SK-N-MC (cell line): ENCODE measurements at regions not wholly inside any gene's neighbourhood (a gene's known extent, or its start where the extent isn't known, plus 50 kb on each side); places are given as distances from the start of the nearest gene placed in this dataset.

ENCODE experiments used
- EZH2 ChIP-seq: fragments of 200-600 bp; sonication (generic); IDR thresholded peaks from one replicate; pipeline ENCODE4 v1.6.1; 2017; ENCODE audit warnings: antibody characterized with exemption
- FOXP2 ChIP-seq: optimal IDR thresholded peaks from 2 replicates; pipeline ENCODE3; 2011; ENCODE audit warnings: mild to moderate bottlenecking, moderate library complexity; ENCODE audit not compliant: insufficient read depth; ENCODE audit errors: extremely low read length, control extremely low read depth
- POLR2AphosphoS5 ChIP-seq: IDR thresholded peaks from 2 replicates; pipeline ENCODE4 v1.6.1; 2012; ENCODE audit warnings: mild to moderate bottlenecking, low read depth, low read length, borderline replicate concordance

DNA sequence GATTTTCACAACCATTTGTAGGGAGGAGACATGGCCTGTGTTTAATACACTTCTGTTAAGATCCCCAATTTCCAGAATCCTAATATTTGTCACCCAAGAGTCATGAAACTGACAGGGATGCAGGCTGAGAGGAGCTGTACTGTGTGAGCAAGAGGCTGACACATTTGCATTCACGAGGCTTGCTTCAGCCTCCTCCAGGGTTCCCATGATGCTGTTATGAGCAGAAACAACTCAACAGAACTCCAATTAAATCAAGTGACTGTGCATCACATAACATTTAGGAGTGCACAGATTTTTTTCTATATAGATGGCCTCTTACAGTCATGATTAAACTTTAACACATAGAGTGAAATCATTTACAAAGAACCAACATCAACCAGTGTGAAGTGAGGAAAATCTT, 292.3 kb upstream of the STT3B start:
- TF ChIP-seq EZH2 (no peak), POLR2AphosphoS5 (no peak), FOXP2 (no peak)
